ENCODE measurements at regions not wholly inside any gene's neighbourhood (a gene's known extent, or its start where the extent isn't known, plus 50 kb on each side); places are given as distances from the start of the nearest gene placed in this dataset.

- no peak for TF ChIP-seq CTCF (IDR thresholded peaks at IDR 0.05)
- Histone ChIP-seq H3K27ac (no peak overlapping the region), H3K9ac (no peak overlapping the region), H3K79me2 (no peaks in the 10 kb centered on the region), H3K36me3 (ENCODE audit: control insufficient read depth, insufficient read depth, low read length) (no peaks in the 10 kb centered on the region), H3K4me2 (ENCODE audit: low read length) (no peak overlapping the region), H3K9me3 (ENCODE audit: control insufficient read depth, low read length) (no peaks in the 10 kb centered on the region), H3K4me1 (no peaks in the 10 kb centered on the region), H2AFZ (no peak overlapping the region), H3K4me3 (ENCODE audit: low read depth, low read length) (no peak overlapping the region), H3K27me3 (ENCODE audit: control insufficient read depth, insufficient read depth, low read length) (no peaks in the 10 kb centered on the region)
Measured at GRCh38 chr3:18917923-18918322, 230.4 kb upstream of the KCNH8 start.

- no peaks in the 10 kb centered on the region for H3K27me3 ChIP-seq (ENCODE audit: control insufficient read depth, insufficient read depth, low read length)
- no peak for TF ChIP-seq CTCF (IDR thresholded peaks at IDR 0.05)
- no peak overlapping the region for H3K4me2 ChIP-seq (ENCODE audit: low read length)
- no peaks in the 10 kb centered on the region for H3K79me2 ChIP-seq
- H3K4me3 ChIP-seq (ENCODE audit: low read depth, low read length) = no peak overlapping the region
- no peak overlapping the region for H3K27ac ChIP-seq
- H3K9me3 ChIP-seq (ENCODE audit: control insufficient read depth, low read length) = no peaks in the 10 kb centered on the region
- no peak overlapping the region for H3K9ac ChIP-seq
- H3K4me1 ChIP-seq = no peaks in the 10 kb centered on the region
- no peaks in the 10 kb centered on the region for H3K36me3 ChIP-seq (ENCODE audit: control insufficient read depth, insufficient read depth, low read length)
- H2AFZ ChIP-seq = no peak overlapping the region
Measured at GRCh38 chr3:18902081-18902793, 246.1 kb upstream of the KCNH8 start.

GRCh38 chr3:18901571-18901970, 246.7 kb upstream of the KCNH8 start:
- Histone ChIP-seq H3K79me2 (no peaks in the 10 kb centered on the region), H2AFZ (no peak overlapping the region), H3K36me3 (ENCODE audit: control insufficient read depth, insufficient read depth, low read length) (no peaks in the 10 kb centered on the region), H3K27ac (no peak overlapping the region), H3K4me1 (no peaks in the 10 kb centered on the region), H3K27me3 (ENCODE audit: control insufficient read depth, insufficient read depth, low read length) (no peaks in the 10 kb centered on the region), H3K9me3 (ENCODE audit: control insufficient read depth, low read length) (no peaks in the 10 kb centered on the region), H3K4me3 (ENCODE audit: low read depth, low read length) (no peak overlapping the region), H3K4me2 (ENCODE audit: low read length) (no peak overlapping the region), H3K9ac (no peak overlapping the region)
- no peak for TF ChIP-seq CTCF (IDR thresholded peaks at IDR 0.05)

GRCh38 chr3:18900994-18901393, 247.3 kb upstream of the KCNH8 start:
- Histone ChIP-seq H3K9me3 (ENCODE audit: control insufficient read depth, low read length) (no peaks in the 10 kb centered on the region), H3K9ac (no peak overlapping the region), H3K27me3 (ENCODE audit: control insufficient read depth, insufficient read depth, low read length) (no peaks in the 10 kb centered on the region), H3K4me3 (ENCODE audit: low read depth, low read length) (no peak overlapping the region), H3K4me1 (no peaks in the 10 kb centered on the region), H3K79me2 (no peaks in the 10 kb centered on the region), H2AFZ (no peak overlapping the region), H3K36me3 (ENCODE audit: control insufficient read depth, insufficient read depth, low read length) (no peaks in the 10 kb centered on the region), H3K27ac (no peak overlapping the region), H3K4me2 (ENCODE audit: low read length) (no peak overlapping the region)
- TF ChIP-seq CTCF (IDR thresholded peaks at IDR 0.05) = no peak

- no peak overlapping the region for H2AFZ ChIP-seq
- H3K27me3 ChIP-seq (ENCODE audit: control insufficient read depth, insufficient read depth, low read length) = no peaks in the 10 kb centered on the region
- H3K36me3 ChIP-seq (ENCODE audit: control insufficient read depth, insufficient read depth, low read length) = no peaks in the 10 kb centered on the region
- no peak overlapping the region for H3K4me2 ChIP-seq (ENCODE audit: low read length)
- no peaks in the 10 kb centered on the region for H3K9me3 ChIP-seq (ENCODE audit: control insufficient read depth, low read length)
- TF ChIP-seq CTCF (IDR thresholded peaks at IDR 0.05) = no peak
- no peaks in the 10 kb centered on the region for H3K4me1 ChIP-seq
- no peaks in the 10 kb centered on the region for H3K79me2 ChIP-seq
- no peak overlapping the region for H3K27ac ChIP-seq
- H3K9ac ChIP-seq = no peak overlapping the region
- no peak overlapping the region for H3K4me3 ChIP-seq (ENCODE audit: low read depth, low read length)
Measured at GRCh38 chr3:18898911-18899310, 249.4 kb upstream of the KCNH8 start.

All from parathyroid adenoma (tissue), 2 donors.